Renal cortical epithelial cell (primary cell): ENCODE measurements at regions not wholly inside any gene's neighbourhood (a gene's known extent, or its start where the extent isn't known, plus 50 kb on each side); places are given as distances from the start of the nearest gene placed in this dataset.
"Not testable (repeated sequence)": the region's sequence is repeated elsewhere in the genome, so short reads cannot be mapped to it uniquely, and the experiment has no call there.

Source experiments
- DNase-seq: peaks from one replicate; pipeline ENCODE4 v3.0.0-alpha.2; 2011; ENCODE audit warnings: low read depth

- peak; percentile 67 for DNase-seq
These were observed 247.8 kb downstream of the BCL2 start for GRCh38 chr18:63071701-63072141.

- DNase-seq: no peak
These were observed 248.6 kb downstream of the BCL2 start for GRCh38 chr18:63070767-63071502.

GRCh38 chr18:63069496-63069895, 250.1 kb downstream of the BCL2 start:
- DNase-seq: no peak

GRCh38 chr18:63067939-63068338, 251.6 kb downstream of the BCL2 start:
- no peak for DNase-seq

- no peak for DNase-seq
These were observed 254.4 kb downstream of the BCL2 start for GRCh38 chr18:63065172-63065571.

- no peak for DNase-seq
These were observed 256.4 kb downstream of the BCL2 start for GRCh38 chr18:63063171-63063570.

- DNase-seq: no peak
These were observed 257.3 kb downstream of the BCL2 start for GRCh38 chr18:63062246-63062645.

GRCh38 chr18:63061303-63061702, 258.3 kb downstream of the BCL2 start:
- no peak for DNase-seq

- DNase-seq: no peak
These were observed 261.0 kb downstream of the BCL2 start for GRCh38 chr18:63058521-63058920.

- DNase-seq: no peak
These were observed 261.9 kb downstream of the BCL2 start for GRCh38 chr18:63057707-63058106.

GRCh38 chr18:63054901-63055584, 264.5 kb downstream of the BCL2 start:
- DNase-seq: no peak

- no peak for DNase-seq
These were observed 267.6 kb downstream of the BCL2 start for GRCh38 chr18:63051928-63052327.

- not testable (repeated sequence) for DNase-seq
These were observed 268.7 kb downstream of the BCL2 start for GRCh38 chr18:63050667-63051395.

GRCh38 chr18:63046375-63046774, 273.2 kb downstream of the BCL2 start:
- DNase-seq: peak; percentile 26

GRCh38 chr18:63043516-63043915, 276.1 kb downstream of the BCL2 start:
- DNase-seq: no peak

- no peak for DNase-seq
These were observed 277.2 kb downstream of the BCL2 start for GRCh38 chr18:63042351-63042750.

- peak; percentile 9 for DNase-seq
These were observed 278.7 kb downstream of the BCL2 start for GRCh38 chr18:63040788-63041410.

GRCh38 chr18:63037491-63037890, 282.1 kb downstream of the BCL2 start:
- no peak for DNase-seq

- DNase-seq: no peak
These were observed 288.2 kb downstream of the BCL2 start for GRCh38 chr18:63031375-63031774.
